ENCODE measurements at regions not wholly inside any gene's neighbourhood (a gene's known extent, or its start where the extent isn't known, plus 50 kb on each side); places are given as distances from the start of the nearest gene placed in this dataset.

GRCh38 chr1:84048820-84049219, 49.9 kb upstream of the TTLL7 start:
- FAIRE-seq (no peak), DNase-seq (no peak)
- no peak for TF ChIP-seq CTCF (IDR thresholded peaks at IDR 0.05; ENCODE audit: borderline replicate concordance, extremely low read depth, insufficient read depth)
- no peak overlapping the region for H3K9ac ChIP-seq (ENCODE audit: low read length in 3 of 3)
- H3K36me3 ChIP-seq (ENCODE audit: control insufficient read depth in 2 of 3, insufficient read depth in 3 of 3, low read length in 3 of 3): no peaks in the 10 kb centered on the region
- no peak overlapping the region for H3K27ac ChIP-seq (ENCODE audit: low read depth in 2 of 2, low read length in 2 of 2)
- intact Hi-C loops (cut with DNase I): no loop called here
- no peak overlapping the region for H3K4me3 ChIP-seq (ENCODE audit: low read length in 3 of 3)
- H3K4me1 ChIP-seq (ENCODE audit: control insufficient read depth in 2 of 3, insufficient read depth in 2 of 3, low read depth in 1 of 3, low read length in 3 of 3): no peaks in the 10 kb centered on the region
- no peaks in the 10 kb centered on the region for H3K27me3 ChIP-seq (ENCODE audit: control insufficient read depth, insufficient read depth, low read length)
- H3K9me3 ChIP-seq (ENCODE audit: control insufficient read depth in 2 of 3, insufficient read depth in 1 of 3, low read length in 3 of 3): no peaks in the 10 kb centered on the region

Measured in kidney (tissue), 13 donors.